ENCODE measurements at regions not wholly inside any gene's neighbourhood (a gene's known extent, or its start where the extent isn't known, plus 50 kb on each side); places are given as distances from the start of the nearest gene placed in this dataset.
"Not testable (repeated sequence)": the region's sequence is repeated elsewhere in the genome, so short reads cannot be mapped to it uniquely, and the experiment has no call there.

DNA sequence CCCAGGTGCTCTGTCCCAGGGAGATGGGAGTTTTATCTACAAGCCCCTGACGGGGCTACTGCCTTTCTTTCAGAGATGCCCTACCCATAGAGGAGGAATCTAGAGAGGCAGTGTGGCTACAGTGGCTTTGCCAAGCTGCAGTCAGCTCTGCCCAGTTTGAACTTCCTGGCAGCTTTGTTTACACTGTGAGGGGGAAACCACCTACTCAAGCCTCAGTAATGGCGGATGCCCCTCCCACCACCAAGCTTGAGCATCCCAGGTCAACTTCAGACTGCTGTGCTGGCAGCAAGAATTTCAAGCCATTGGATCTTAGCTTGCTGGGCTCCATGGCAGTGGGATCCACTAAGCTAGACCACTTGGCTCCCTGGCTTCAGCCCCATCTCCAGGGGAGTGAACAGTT lies 53.1 kb upstream of the TMEM252 start:
- H3K4me3 ChIP-seq (ENCODE audit: low read depth, low read length) = not testable (repeated sequence)
- DNase-seq (ENCODE audit: low read depth) = peak; percentile 32

DNA sequence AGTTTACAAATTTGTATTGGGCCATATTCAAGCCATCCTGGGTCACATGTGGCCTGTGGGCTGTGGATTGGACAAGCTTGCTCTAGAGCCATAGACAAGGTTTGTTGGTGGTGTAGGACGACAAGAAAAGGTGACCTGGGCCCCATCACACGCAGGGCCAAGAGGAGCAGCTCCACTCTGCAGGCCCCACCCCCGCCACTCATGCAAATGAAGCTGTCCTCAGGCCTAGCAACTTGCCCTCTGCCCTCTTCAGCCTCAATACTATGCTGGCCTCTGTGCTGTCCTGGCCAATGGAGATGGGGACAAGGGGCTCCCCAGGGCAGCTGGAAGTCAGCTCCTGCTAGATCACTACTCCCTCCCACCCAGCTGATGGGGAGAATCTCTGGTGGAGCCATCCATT lies 55.2 kb upstream of the TMEM252 start:
- TF ChIP-seq, protein P1, sequence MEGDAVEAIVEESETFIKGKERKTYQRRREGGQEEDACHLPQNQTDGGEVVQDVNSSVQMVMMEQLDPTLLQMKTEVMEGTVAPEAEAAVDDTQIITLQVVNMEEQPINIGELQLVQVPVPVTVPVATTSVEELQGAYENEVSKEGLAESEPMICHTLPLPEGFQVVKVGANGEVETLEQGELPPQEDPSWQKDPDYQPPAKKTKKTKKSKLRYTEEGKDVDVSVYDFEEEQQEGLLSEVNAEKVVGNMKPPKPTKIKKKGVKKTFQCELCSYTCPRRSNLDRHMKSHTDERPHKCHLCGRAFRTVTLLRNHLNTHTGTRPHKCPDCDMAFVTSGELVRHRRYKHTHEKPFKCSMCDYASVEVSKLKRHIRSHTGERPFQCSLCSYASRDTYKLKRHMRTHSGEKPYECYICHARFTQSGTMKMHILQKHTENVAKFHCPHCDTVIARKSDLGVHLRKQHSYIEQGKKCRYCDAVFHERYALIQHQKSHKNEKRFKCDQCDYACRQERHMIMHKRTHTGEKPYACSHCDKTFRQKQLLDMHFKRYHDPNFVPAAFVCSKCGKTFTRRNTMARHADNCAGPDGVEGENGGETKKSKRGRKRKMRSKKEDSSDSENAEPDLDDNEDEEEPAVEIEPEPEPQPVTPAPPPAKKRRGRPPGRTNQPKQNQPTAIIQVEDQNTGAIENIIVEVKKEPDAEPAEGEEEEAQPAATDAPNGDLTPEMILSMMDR (IDR thresholded peaks at IDR 0.05; ENCODE audit: insufficient read depth, low read depth, low read length, missing control alignments) = no peak
- no peak for DNase-seq (ENCODE audit: low read depth)
- no peak overlapping the region for H3K4me3 ChIP-seq (ENCODE audit: low read depth, low read length)

GRCh38 chr9:68597362-68597997 lies 56.8 kb upstream of the TMEM252 start:
- DNase-seq (ENCODE audit: low read depth) = no peak
- H3K4me3 ChIP-seq (ENCODE audit: low read depth, low read length) = no peak overlapping the region
- TF ChIP-seq, protein P1 (IDR thresholded peaks at IDR 0.05; ENCODE audit: insufficient read depth, low read depth, low read length, missing control alignments) = no peak

GRCh38 chr9:68599826-68600225 lies 59.1 kb upstream of the TMEM252 start:
- TF ChIP-seq, protein P1 (IDR thresholded peaks at IDR 0.05; ENCODE audit: insufficient read depth, low read depth, low read length, missing control alignments) = no peak
- no peak overlapping the region for H3K4me3 ChIP-seq (ENCODE audit: low read depth, low read length)
- DNase-seq (ENCODE audit: low read depth) = no peak

GRCh38 chr9:68601081-68601480 lies 60.4 kb upstream of the TMEM252 start:
- H3K4me3 ChIP-seq (ENCODE audit: low read depth, low read length) = no peak overlapping the region
- no peak for DNase-seq (ENCODE audit: low read depth)
- TF ChIP-seq, protein P1 (IDR thresholded peaks at IDR 0.05; ENCODE audit: insufficient read depth, low read depth, low read length, missing control alignments) = no peak

DNA sequence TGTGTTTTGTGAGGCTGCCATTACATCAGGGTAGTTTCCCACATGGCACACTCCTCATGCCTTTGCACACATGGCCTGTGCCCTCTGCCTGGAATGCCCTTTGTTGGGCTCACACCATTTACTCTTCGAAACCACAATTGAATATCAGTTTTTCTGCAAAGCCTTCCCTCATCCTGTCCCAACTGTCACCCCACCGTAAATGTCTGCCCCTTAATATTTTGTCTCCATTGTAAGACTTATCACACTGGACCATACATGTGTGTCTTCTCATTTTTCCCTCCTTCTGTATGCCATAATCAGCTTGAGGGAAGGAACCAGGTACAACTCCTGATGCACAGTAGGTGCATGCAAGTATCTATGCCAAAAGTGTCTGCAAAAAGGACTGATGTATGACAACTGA lies 62.7 kb upstream of the TMEM252 start:
- TF ChIP-seq, protein P1 (IDR thresholded peaks at IDR 0.05; ENCODE audit: insufficient read depth, low read depth, low read length, missing control alignments) = no peak
- DNase-seq (ENCODE audit: low read depth) = no peak

DNA sequence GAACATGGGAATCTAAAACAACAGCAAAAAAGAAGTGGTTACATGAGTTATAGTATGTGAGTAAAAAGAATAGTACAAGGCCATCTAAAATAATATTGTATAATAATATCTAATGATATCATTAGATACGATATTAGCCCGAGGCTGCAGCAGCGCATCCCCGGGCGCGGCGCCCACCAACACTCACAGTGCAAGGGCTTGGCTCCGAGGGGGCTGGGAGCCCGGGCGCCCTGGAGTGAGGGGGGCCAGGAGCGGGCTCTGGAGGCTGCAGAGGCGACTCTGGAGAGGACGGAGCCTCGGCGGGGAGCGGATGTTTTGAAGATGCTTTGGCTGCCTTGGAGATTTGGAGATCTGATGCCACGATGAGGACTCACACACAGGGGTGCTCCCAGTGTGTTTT lies 68.1 kb upstream of the TMEM252 start:
- no peak overlapping the region for H3K4me3 ChIP-seq (ENCODE audit: low read depth, low read length)
- no peak for DNase-seq (ENCODE audit: low read depth)
- TF ChIP-seq, protein P1 (IDR thresholded peaks at IDR 0.05; ENCODE audit: insufficient read depth, low read depth, low read length, missing control alignments) = no peak

More for the DNA sequence above, 62.7 kb upstream of the TMEM252 start:
- H3K4me3 ChIP-seq (ENCODE audit: low read depth, low read length) = no peak overlapping the region
